HepG2 (cell line): ENCODE measurements at regions not wholly inside any gene's neighbourhood (a gene's known extent, or its start where the extent isn't known, plus 50 kb on each side); places are given as distances from the start of the nearest gene placed in this dataset.

Experiments
- ATAC-seq: fragments of 200-7000 bp; cut with Tn5 transposase; 3 replicates; pipeline ENCODE4 v1.9.1; 2020; ENCODE audit warnings: mild to moderate bottlenecking, moderate library complexity
- BruUV-seq: library from RNA; stranded (reverse); fragments of 400-500 nt; replicated peaks from 2 replicates; lab custom pipeline; 2021; lab: Mats Ljungman, UMichigan
- CTCF ChIA-PET: fragments of 300-600 bp; formaldehyde crosslinking; extraction: SDS; loops from one replicate; lab custom pipeline; 2021; ENCODE audit warnings: low total read pairs, inconsistent platforms, low intra/inter-chr PET ratio; lab: Yijun Ruan, JAX
- POLR2A ChIA-PET: fragments of 350-600 bp; sonication (Branson Sonifier 250); formaldehyde crosslinking; loops from one replicate; lab custom pipeline; 2020; ENCODE audit warnings: antibody characterized with exemption, inconsistent platforms; lab: Yijun Ruan, JAX
- DNase-seq: peaks from one replicate; pipeline ENCODE4 v3.0.0-alpha.2; 2015; ENCODE audit warnings: low spot score
- FAIRE-seq: peaks from 3 replicates; lab custom pipeline; 2011; peaks lifted over from hg19 to GRCh38; lab: Jason Lieb, UNC
- H2AFZ ChIP-seq: one replicate; pipeline ENCODE4 v1.6.1; 2011; ENCODE audit warnings: low read length, inconsistent platforms
- H3K27ac ChIP-seq: fragments of 300-600 bp; 3 replicates; pipeline ENCODE4 v1.8.0; 2011; ENCODE audit warnings: mixed run types, mild to moderate bottlenecking, mixed read lengths, low read length, inconsistent platforms; ENCODE audit not compliant: insufficient read depth; ENCODE audit errors: extremely low read length
- H3K27me3 ChIP-seq, 2 experiments: fragments of 200-600 bp in 1 of 2; 2 replicates in 1 of 2; 3 replicates in 1 of 2; pipeline versions ENCODE4 v1.6.0 to v1.8.0; 2011; ENCODE audit warnings: low read length in 2 of 2, mild to moderate bottlenecking in 2 of 2, moderate library complexity in 2 of 2, inconsistent platforms in 1 of 2; ENCODE audit not compliant: insufficient read depth in 2 of 2, control insufficient read depth in 1 of 2
- H3K36me3 ChIP-seq, 2 experiments: fragments of 200-600 bp in 1 of 2; replicated peaks in 1 of 2; 2 replicates in 1 of 2; 3 replicates in 1 of 2; pipeline versions ENCODE4 v1.5.1 to v1.8.0; 2011; ENCODE audit warnings: low read length in 2 of 2, inconsistent platforms in 1 of 2; ENCODE audit not compliant: insufficient read depth in 2 of 2, control insufficient read depth in 1 of 2
- H3K4me1 ChIP-seq: 2 replicates; pipeline ENCODE4 v1.5.1; 2012; ENCODE audit warnings: low read length, inconsistent platforms; ENCODE audit not compliant: insufficient read depth
- H3K4me2 ChIP-seq: 2 replicates; pipeline ENCODE4 v1.6.0; 2011; ENCODE audit warnings: low read depth, low read length, inconsistent platforms
- H3K4me3 ChIP-seq, 3 experiments: fragments of 200-600 bp in 1 of 3; sonication (generic), shearing (Covaris generic) in 1 of 3; replicated peaks in 1 of 3; 2 replicates each; pipeline ENCODE4 v1.5.1; 2011 to 2016; ENCODE audit warnings: low read length in 3 of 3, inconsistent platforms in 2 of 3, low read depth in 2 of 3, mild to moderate bottlenecking in 2 of 3, control low read depth in 1 of 3, mixed read lengths in 1 of 3; ENCODE audit not compliant: insufficient read depth in 1 of 3
- H3K79me2 ChIP-seq: one replicate; pipeline ENCODE4 v1.6.1; 2011; ENCODE audit warnings: low read length, inconsistent platforms; ENCODE audit not compliant: insufficient read depth
- H3K9ac ChIP-seq: 2 replicates; pipeline ENCODE4 v1.6.0; 2011; ENCODE audit warnings: mild to moderate bottlenecking, low read depth, low read length, inconsistent platforms; ENCODE audit not compliant: insufficient read depth
- H3K9me3 ChIP-seq: 2 replicates; pipeline ENCODE4 v1.5.1; 2012; ENCODE audit warnings: mild to moderate bottlenecking, low read length
- H4K20me1 ChIP-seq: 2 replicates; pipeline ENCODE4 v1.6.0; 2011; ENCODE audit warnings: inconsistent platforms, mild to moderate bottlenecking, low read length, moderate library complexity; ENCODE audit not compliant: insufficient read depth
- CBX2 ChIP-seq, 2 experiments: fragments of 200-600 bp in 1 of 2; sonication (generic); formaldehyde crosslinking in 1 of 2; IDR thresholded peaks; 2 replicates each; pipeline versions ENCODE4 v1.7.0 to v1.8.1; 2018 to 2022; ENCODE audit warnings: low read depth in 2 of 2, low read length in 1 of 2, mild to moderate bottlenecking in 1 of 2, missing genetic modification reagents in 1 of 2
- CHCHD3 ChIP-seq: sonication (generic); formaldehyde crosslinking; IDR thresholded peaks from 2 replicates; pipeline ENCODE4 v1.8.0; 2022; ENCODE audit warnings: mild to moderate bottlenecking, missing genetic modification reagents, moderate library complexity
- EP300 ChIP-seq, 3 experiments: sonication (generic) in 1 of 3; formaldehyde crosslinking in 1 of 3; IDR thresholded peaks; 2 replicates each; pipeline versions ENCODE4 v1.5.1 to v1.6.1; 2011 to 2020; ENCODE audit warnings: low read depth in 2 of 3, low read length in 2 of 3, borderline replicate concordance in 1 of 3, improper control_type of control experiment in 1 of 3, mild to moderate bottlenecking in 1 of 3, missing genetic modification reagents in 1 of 3, moderate library complexity in 1 of 3
- NFE2L2 ChIP-seq: fragments of 150-350 bp; IDR thresholded peaks from 2 replicates; pipeline ENCODE4 v1.6.1; 2014; ENCODE audit warnings: low read length
- NPAS2 ChIP-seq: sonication (generic); formaldehyde crosslinking; IDR thresholded peaks from 2 replicates; pipeline ENCODE4 v1.8.0; 2022; ENCODE audit warnings: mild to moderate bottlenecking, missing genetic modification reagents, borderline replicate concordance
- NR2F1 ChIP-seq, 2 experiments: fragments of 450-650 bp in 1 of 2; formaldehyde crosslinking in 1 of 2; IDR thresholded peaks; 2 replicates each; pipeline versions ENCODE4 v1.5.0 to v1.6.1; 2016 to 2020; ENCODE audit warnings: mild to moderate bottlenecking in 1 of 2, missing compliant biosample characterization in 1 of 2, missing genetic modification reagents in 1 of 2, moderate library complexity in 1 of 2
- NRL ChIP-seq: sonication (generic); formaldehyde crosslinking; IDR thresholded peaks from 2 replicates; pipeline ENCODE4 v1.5.0; 2020; ENCODE audit warnings: missing genetic modification reagents, mild to moderate bottlenecking, moderate library complexity, borderline replicate concordance
- RELA ChIP-seq: sonication (generic); formaldehyde crosslinking; IDR thresholded peaks from 2 replicates; pipeline ENCODE4 v1.4.0; 2020; ENCODE audit warnings: missing genetic modification reagents
- REXO4 ChIP-seq: sonication (generic); formaldehyde crosslinking; IDR thresholded peaks from 2 replicates; pipeline ENCODE4 v1.8.0; 2022; ENCODE audit warnings: missing genetic modification reagents, mild to moderate bottlenecking, borderline replicate concordance
- TBX2 ChIP-seq: sonication (generic); formaldehyde crosslinking; IDR thresholded peaks from 2 replicates; pipeline ENCODE4 v1.5.0; 2020; ENCODE audit warnings: missing genetic modification reagents, mild to moderate bottlenecking, borderline replicate concordance
- ZNF30 ChIP-seq: sonication (generic); formaldehyde crosslinking; IDR thresholded peaks from 2 replicates; pipeline ENCODE4 v1.5.0; 2020; ENCODE audit warnings: mild to moderate bottlenecking, missing genetic modification reagents
- ZNF777 ChIP-seq: sonication (generic); formaldehyde crosslinking; IDR thresholded peaks from 2 replicates; pipeline ENCODE4 v1.4.0; 2020; ENCODE audit warnings: missing genetic modification reagents
- WGBS: methylation state at CpG from one replicate; pipeline ENCODE4 v1.1.6; 2017; ENCODE audit warnings: low lambda C conversion rate; 5-methylcytosine and 5-hydroxymethylcytosine counted together
- in situ Hi-C: cut with HindIII; loops from 2 replicates; pipeline ENCODE4 v1.10.0; 2017; ENCODE audit warnings: low pct_unique_long_range_greater_than_20kb; ENCODE audit not compliant: extremely low pct_ligation_motif_present
- intact Hi-C: fragments of 100-400 bp; cut with micrococcal nuclease; formaldehyde crosslinking; loops from one replicate; pipeline ENCODE4 v1.10.0; 2022; ENCODE audit not compliant: unreplicated experiment
- TF ChIP-seq, protein P1 (sequence below): sonication (generic); formaldehyde crosslinking; IDR thresholded peaks from 2 replicates; pipeline ENCODE4 v1.4.0; 2020; ENCODE audit warnings: mild to moderate bottlenecking, missing genetic modification reagents
- TF ChIP-seq, protein P2 (sequence below): sonication (generic); formaldehyde crosslinking; IDR thresholded peaks from 2 replicates; pipeline ENCODE4 v1.8.1; 2023; ENCODE audit warnings: missing genetic modification reagents, mild to moderate bottlenecking, borderline replicate concordance
- TF ChIP-seq, protein P3 (sequence below): sonication (generic); formaldehyde crosslinking; IDR thresholded peaks from 2 replicates; pipeline ENCODE4 v1.4.0; 2020; ENCODE audit warnings: missing genetic modification reagents
- TF ChIP-seq, protein P4 (sequence below): sonication (generic); formaldehyde crosslinking; conservative IDR thresholded peaks from 2 replicates; pipeline ENCODE4 v1.4.0; 2020; ENCODE audit warnings: missing genetic modification reagents

DNA sequence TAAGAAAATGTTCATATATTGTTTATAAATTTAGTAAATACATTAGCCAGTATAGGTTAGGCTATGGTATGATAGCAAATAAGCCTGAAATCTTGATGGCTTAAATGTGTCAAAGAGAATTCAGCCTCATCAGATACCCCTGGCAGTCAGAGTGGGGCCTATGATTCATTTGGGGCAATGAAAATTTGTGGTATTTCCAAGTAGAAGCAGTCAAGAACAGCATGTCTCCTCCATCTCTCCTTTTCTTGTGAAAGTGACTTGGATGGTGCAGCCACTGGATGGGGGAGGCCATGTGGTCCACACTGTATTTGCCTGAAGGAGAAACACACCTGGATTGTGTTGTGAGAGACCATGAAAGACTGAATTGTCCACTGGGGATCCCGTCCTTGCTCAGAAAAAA lies 82.7 kb downstream of the DLEU7 start:
- TF ChIP-seq CHCHD3 (CRISPR knock-in tag) (no peak), REXO4 (CRISPR knock-in tag) (no peak), NPAS2 (no peak), ZNF30 (CRISPR knock-in tag) (no peak), NR2F1 (CRISPR knock-in tag; IDR thresholded peaks at IDR 0.05) (no peak), NRL (CRISPR knock-in tag) (no peak), TBX2 (CRISPR knock-in tag) (no peak), RELA (CRISPR knock-in tag) (no peak), NFE2L2 (no peak), CBX2 (IDR thresholded peaks at IDR 0.05; ENCODE audit: low read depth, low read length) (no peak), CBX2 (CRISPR knock-in tag; IDR thresholded peaks at IDR 0.05; ENCODE audit: low read depth) (no peak), ZNF777 (CRISPR knock-in tag) (no peak), EP300 (IDR thresholded peaks at IDR 0.05; ENCODE audit: low read depth in 2 of 2, low read length in 2 of 2) (no peak), EP300 (CRISPR knock-in tag; IDR thresholded peaks at IDR 0.05; ENCODE audit: borderline replicate concordance) (no peak)
- TF ChIP-seq, protein P1, sequence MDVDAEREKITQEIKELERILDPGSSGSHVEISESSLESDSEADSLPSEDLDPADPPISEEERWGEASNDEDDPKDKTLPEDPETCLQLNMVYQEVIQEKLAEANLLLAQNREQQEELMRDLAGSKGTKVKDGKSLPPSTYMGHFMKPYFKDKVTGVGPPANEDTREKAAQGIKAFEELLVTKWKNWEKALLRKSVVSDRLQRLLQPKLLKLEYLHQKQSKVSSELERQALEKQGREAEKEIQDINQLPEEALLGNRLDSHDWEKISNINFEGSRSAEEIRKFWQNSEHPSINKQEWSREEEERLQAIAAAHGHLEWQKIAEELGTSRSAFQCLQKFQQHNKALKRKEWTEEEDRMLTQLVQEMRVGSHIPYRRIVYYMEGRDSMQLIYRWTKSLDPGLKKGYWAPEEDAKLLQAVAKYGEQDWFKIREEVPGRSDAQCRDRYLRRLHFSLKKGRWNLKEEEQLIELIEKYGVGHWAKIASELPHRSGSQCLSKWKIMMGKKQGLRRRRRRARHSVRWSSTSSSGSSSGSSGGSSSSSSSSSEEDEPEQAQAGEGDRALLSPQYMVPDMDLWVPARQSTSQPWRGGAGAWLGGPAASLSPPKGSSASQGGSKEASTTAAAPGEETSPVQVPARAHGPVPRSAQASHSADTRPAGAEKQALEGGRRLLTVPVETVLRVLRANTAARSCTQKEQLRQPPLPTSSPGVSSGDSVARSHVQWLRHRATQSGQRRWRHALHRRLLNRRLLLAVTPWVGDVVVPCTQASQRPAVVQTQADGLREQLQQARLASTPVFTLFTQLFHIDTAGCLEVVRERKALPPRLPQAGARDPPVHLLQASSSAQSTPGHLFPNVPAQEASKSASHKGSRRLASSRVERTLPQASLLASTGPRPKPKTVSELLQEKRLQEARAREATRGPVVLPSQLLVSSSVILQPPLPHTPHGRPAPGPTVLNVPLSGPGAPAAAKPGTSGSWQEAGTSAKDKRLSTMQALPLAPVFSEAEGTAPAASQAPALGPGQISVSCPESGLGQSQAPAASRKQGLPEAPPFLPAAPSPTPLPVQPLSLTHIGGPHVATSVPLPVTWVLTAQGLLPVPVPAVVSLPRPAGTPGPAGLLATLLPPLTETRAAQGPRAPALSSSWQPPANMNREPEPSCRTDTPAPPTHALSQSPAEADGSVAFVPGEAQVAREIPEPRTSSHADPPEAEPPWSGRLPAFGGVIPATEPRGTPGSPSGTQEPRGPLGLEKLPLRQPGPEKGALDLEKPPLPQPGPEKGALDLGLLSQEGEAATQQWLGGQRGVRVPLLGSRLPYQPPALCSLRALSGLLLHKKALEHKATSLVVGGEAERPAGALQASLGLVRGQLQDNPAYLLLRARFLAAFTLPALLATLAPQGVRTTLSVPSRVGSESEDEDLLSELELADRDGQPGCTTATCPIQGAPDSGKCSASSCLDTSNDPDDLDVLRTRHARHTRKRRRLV (CRISPR knock-in tag): no peak
- TF ChIP-seq, protein P2, sequence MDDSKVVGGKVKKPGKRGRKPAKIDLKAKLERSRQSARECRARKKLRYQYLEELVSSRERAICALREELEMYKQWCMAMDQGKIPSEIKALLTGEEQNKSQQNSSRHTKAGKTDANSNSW (CRISPR knock-in tag): no peak
- TF ChIP-seq, protein P3, sequence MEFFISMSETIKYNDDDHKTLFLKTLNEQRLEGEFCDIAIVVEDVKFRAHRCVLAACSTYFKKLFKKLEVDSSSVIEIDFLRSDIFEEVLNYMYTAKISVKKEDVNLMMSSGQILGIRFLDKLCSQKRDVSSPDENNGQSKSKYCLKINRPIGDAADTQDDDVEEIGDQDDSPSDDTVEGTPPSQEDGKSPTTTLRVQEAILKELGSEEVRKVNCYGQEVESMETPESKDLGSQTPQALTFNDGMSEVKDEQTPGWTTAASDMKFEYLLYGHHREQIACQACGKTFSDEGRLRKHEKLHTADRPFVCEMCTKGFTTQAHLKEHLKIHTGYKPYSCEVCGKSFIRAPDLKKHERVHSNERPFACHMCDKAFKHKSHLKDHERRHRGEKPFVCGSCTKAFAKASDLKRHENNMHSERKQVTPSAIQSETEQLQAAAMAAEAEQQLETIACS (CRISPR knock-in tag): no peak
- TF ChIP-seq, protein P4, sequence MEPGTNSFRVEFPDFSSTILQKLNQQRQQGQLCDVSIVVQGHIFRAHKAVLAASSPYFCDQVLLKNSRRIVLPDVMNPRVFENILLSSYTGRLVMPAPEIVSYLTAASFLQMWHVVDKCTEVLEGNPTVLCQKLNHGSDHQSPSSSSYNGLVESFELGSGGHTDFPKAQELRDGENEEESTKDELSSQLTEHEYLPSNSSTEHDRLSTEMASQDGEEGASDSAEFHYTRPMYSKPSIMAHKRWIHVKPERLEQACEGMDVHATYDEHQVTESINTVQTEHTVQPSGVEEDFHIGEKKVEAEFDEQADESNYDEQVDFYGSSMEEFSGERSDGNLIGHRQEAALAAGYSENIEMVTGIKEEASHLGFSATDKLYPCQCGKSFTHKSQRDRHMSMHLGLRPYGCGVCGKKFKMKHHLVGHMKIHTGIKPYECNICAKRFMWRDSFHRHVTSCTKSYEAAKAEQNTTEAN: no peak
- TF ChIP-seq, all 625 proteins: peak for 0
- H3K36me3 ChIP-seq: 0 out of 5 replicates have a peak, but pooled peaks cover 0 to 3% of the 10 kb centered on the region in 2 experiments

More for the DNA sequence above, 82.7 kb downstream of the DLEU7 start:
- ATAC-seq (no peak), FAIRE-seq (no peak), DNase-seq (no peak)
- Histone ChIP-seq H2AFZ (no peak overlapping the region), H3K4me3 (no peak overlapping the region), H4K20me1 (no peaks in the 10 kb centered on the region), H3K4me2 (no peak overlapping the region), H3K27ac (no peak overlapping the region), H3K9ac (no peak overlapping the region), H3K27me3 (no peaks in the 10 kb centered on the region), H3K9me3 (no peaks in the 10 kb centered on the region), H3K4me1 (peaks cover 8% of the 10 kb centered on the region; the same call in 1 of the 2 replicates), H3K79me2 (no peaks in the 10 kb centered on the region)
- ChIA-PET POLR2A (no interaction called here), CTCF (no interaction called here)
- no TSS peak for BruUV-seq
- WGBS: 94% methylated on average over 1 of the region's 1 CpG
- in situ Hi-C loops (no loop called here), intact Hi-C loops (no loop called here)
